SK-N-MC (cell line): ENCODE measurements at regions not wholly inside any gene's neighbourhood (a gene's known extent, or its start where the extent isn't known, plus 50 kb on each side); places are given as distances from the start of the nearest gene placed in this dataset.
"Not testable (repeated sequence)": the region's sequence is repeated elsewhere in the genome, so short reads cannot be mapped to it uniquely, and the experiment has no call there.

ENCODE experiments used
- DNase-seq: peaks from one replicate; pipeline ENCODE4 v3.0.0-alpha.2; 2011; ENCODE audit warnings: low read depth, low spot score
- H3K27ac ChIP-seq: fragments of 200-600 bp; sonication (generic); 2 replicates; pipeline ENCODE4 v1.5.1; 2016; ENCODE audit warnings: mixed run types
- H3K36me3 ChIP-seq: fragments of 200-600 bp; sonication (generic); 2 replicates; pipeline ENCODE4 v1.6.1; 2017; ENCODE audit warnings: antibody characterized with exemption, low read length, mixed read lengths; ENCODE audit not compliant: insufficient read depth
- H3K4me3 ChIP-seq: fragments of 200-600 bp; sonication (generic); 2 replicates; pipeline ENCODE4 v1.5.1; 2016
- H3K9ac ChIP-seq: fragments of 200-600 bp; sonication (generic); 2 replicates; pipeline ENCODE4 v1.8.0; 2017; ENCODE audit warnings: mixed run types, mixed read lengths; ENCODE audit not compliant: insufficient read length
- H3K9me3 ChIP-seq: fragments of 200-600 bp; sonication (generic); 2 replicates; pipeline ENCODE4 v1.6.1; 2017; ENCODE audit warnings: low read depth, mild to moderate bottlenecking, antibody characterized with exemption, low read length, moderate library complexity, mixed read lengths
- EZH2 ChIP-seq: fragments of 200-600 bp; sonication (generic); IDR thresholded peaks from one replicate; pipeline ENCODE4 v1.6.1; 2017; ENCODE audit warnings: antibody characterized with exemption
- FOXP2 ChIP-seq: optimal IDR thresholded peaks from 2 replicates; pipeline ENCODE3; 2011; ENCODE audit warnings: mild to moderate bottlenecking, moderate library complexity; ENCODE audit not compliant: insufficient read depth; ENCODE audit errors: extremely low read length, control extremely low read depth
- POLR2AphosphoS5 ChIP-seq: IDR thresholded peaks from 2 replicates; pipeline ENCODE4 v1.6.1; 2012; ENCODE audit warnings: mild to moderate bottlenecking, low read depth, low read length, borderline replicate concordance

GRCh38 chr6:67475700-67476099 is 1159.4 kb upstream of the ADGRB3 start:
- TF ChIP-seq FOXP2 (no peak), EZH2 (no peak), POLR2AphosphoS5 (no peak)
- H3K27ac ChIP-seq: no peak overlapping the region
- H3K9ac ChIP-seq: no peak overlapping the region
- H3K9me3 ChIP-seq: no peaks in the 10 kb centered on the region
- H3K36me3 ChIP-seq: no peaks in the 10 kb centered on the region
- DNase-seq: no peak
- no peak overlapping the region for H3K4me3 ChIP-seq

DNA sequence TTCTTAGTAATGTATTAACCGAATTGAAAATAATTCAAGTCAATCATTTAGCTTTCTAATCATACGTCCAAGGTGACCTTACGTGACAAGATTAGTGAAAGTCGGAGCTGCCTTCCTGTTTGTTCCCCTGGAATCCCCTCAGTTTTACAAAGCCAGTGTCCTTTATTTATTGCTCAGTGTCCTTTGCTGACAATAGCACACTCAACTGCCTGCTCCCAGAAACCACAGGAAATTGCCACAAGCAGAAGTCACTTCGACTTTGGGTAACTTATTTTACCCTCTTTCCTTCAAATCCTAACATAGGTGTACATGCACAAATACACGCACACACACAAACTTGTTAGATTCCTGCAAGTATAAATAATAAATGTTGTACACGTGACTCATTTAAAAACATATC is 1167.7 kb upstream of the ADGRB3 start:
- TF ChIP-seq EZH2 (no peak), POLR2AphosphoS5 (no peak), FOXP2 (no peak)
- DNase-seq: no peak

GRCh38 chr6:67462725-67463124 is 1172.4 kb upstream of the ADGRB3 start:
- not testable (repeated sequence) for H3K4me3 ChIP-seq, H3K9me3 ChIP-seq, H3K9ac ChIP-seq, H3K36me3 ChIP-seq, H3K27ac ChIP-seq, DNase-seq

More for the DNA sequence above, 1167.7 kb upstream of the ADGRB3 start:
- no peak overlapping the region for H3K9ac ChIP-seq
- H3K4me3 ChIP-seq: no peak overlapping the region
- H3K27ac ChIP-seq: no peak overlapping the region
- no peaks in the 10 kb centered on the region for H3K9me3 ChIP-seq
- no peaks in the 10 kb centered on the region for H3K36me3 ChIP-seq

DNA sequence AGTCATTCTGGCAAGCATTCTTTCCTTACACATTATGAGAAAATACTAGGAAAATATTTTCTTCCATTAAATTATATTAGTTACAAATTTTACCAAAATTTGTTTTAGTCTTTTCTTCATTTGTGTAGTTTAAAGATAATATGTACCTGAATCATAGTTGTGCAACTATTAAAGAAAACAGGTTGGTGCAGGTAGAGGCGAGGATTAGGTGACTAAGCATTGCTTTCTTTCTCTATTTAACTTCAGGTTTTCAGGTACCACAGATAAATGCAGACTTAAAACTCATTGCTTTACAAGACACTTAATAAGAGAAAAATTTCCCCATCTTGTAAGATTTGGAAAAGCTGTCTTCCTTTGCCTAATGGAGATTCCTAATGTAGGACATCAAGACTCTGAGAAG is 1175.5 kb upstream of the ADGRB3 start:
- no peaks in the 10 kb centered on the region for H3K36me3 ChIP-seq
- TF ChIP-seq EZH2 (no peak), POLR2AphosphoS5 (no peak)
- DNase-seq: no peak
- H3K27ac ChIP-seq: no peak overlapping the region
- H3K4me3 ChIP-seq: no peak overlapping the region
- H3K9me3 ChIP-seq: no peaks in the 10 kb centered on the region
- H3K9ac ChIP-seq: no peak overlapping the region

DNA sequence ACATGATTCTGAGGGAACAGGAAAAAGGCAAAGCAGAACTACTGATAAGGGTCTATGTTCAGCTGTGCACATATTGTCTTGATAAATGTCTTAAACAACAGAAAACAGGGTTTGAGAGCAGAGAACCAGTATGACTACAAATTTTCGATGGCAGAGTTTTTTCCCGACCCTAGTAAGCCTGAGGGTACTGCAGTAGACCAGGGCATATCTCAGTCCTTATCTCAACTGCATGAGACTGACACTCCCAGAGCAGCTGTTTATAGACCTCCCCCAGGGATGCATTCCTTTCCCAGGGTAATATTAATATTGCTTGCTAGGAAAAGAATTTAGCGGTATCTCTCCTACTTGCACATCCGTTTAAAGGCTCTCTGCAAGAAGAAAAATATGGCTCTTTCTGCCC is 1176.8 kb upstream of the ADGRB3 start:
- H3K9me3 ChIP-seq: no peaks in the 10 kb centered on the region
- H3K36me3 ChIP-seq: no peaks in the 10 kb centered on the region
- H3K4me3 ChIP-seq: no peak overlapping the region
- TF ChIP-seq FOXP2 (no peak), POLR2AphosphoS5 (no peak), EZH2 (no peak)
- no peak overlapping the region for H3K27ac ChIP-seq
- no peak overlapping the region for H3K9ac ChIP-seq
- no peak for DNase-seq

DNA sequence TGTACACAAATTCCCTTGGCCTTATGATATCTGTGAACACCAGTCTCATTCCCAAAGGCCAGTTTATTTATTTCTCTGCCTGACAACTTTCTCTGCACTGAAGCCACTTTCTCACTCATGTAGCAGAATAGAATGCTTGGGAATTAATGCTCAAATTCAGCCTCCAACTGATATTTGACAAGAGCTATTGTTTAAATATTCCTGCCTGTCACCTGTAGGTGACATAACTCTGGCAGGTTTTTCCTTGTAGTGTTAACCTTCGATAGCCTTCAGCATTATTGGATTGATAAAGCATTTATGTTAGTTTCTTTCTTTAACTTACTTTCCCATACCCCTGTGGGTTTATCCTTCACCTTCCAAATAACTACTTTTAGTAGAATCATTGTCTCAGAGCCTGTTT is 1183.2 kb upstream of the ADGRB3 start:
- no peaks in the 10 kb centered on the region for H3K36me3 ChIP-seq
- no peak overlapping the region for H3K27ac ChIP-seq
- H3K9ac ChIP-seq: no peak overlapping the region
- no peak overlapping the region for H3K4me3 ChIP-seq
- no peak for DNase-seq
- no peak for TF ChIP-seq EZH2
- TF ChIP-seq FOXP2: no peak
- no peak for TF ChIP-seq POLR2AphosphoS5
- no peaks in the 10 kb centered on the region for H3K9me3 ChIP-seq

DNA sequence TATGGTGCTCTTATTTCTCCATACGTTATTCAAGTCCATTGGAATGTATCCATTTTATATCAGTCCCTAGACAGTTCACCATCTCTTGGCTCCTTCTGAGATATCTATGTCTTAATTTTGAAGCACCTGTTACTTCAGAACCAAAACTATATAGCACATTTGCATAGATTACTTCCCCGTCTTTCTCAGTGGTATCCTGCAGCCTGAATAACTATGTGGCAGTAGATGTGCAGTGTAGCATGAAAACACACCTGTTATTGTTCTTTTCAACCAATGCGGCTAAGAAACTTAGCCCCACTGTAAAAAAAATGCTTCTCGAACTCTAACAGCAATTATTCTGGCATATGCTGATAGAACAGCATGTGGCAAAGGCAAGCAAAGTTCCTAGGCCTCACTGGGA is 1184.4 kb upstream of the ADGRB3 start:
- Histone ChIP-seq H3K27ac (no peak overlapping the region), H3K36me3 (no peaks in the 10 kb centered on the region), H3K9ac (no peak overlapping the region), H3K4me3 (no peak overlapping the region), H3K9me3 (no peaks in the 10 kb centered on the region)
- TF ChIP-seq POLR2AphosphoS5 (no peak), EZH2 (no peak), FOXP2 (no peak)
- no peak for DNase-seq

DNA sequence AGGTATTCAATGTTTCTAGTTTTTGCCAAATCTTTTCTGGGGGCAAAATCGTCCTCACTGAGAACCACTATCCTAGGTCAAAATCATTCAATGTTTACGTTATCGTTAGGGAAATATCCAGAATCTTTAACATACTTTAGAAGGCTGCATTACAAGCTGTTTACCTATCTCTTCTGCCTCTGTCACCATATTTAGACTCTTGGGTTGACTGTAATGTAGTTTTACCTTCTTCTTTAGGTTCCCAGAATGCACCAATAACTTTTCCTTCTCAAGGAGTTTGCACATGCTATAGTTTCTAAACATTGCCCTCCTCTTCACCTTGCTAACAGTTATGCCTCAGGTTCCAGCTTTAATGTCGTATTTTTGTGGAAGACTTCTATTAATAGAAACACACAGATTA is 1185.5 kb upstream of the ADGRB3 start:
- DNase-seq: no peak
- H3K9me3 ChIP-seq: no peaks in the 10 kb centered on the region
- H3K27ac ChIP-seq: no peak overlapping the region
- no peak overlapping the region for H3K9ac ChIP-seq
- TF ChIP-seq POLR2AphosphoS5 (no peak), FOXP2 (no peak), EZH2 (no peak)
- H3K36me3 ChIP-seq: no peaks in the 10 kb centered on the region
- no peak overlapping the region for H3K4me3 ChIP-seq

- H3K27ac ChIP-seq: no peak overlapping the region
- H3K9me3 ChIP-seq: no peaks in the 10 kb centered on the region
- DNase-seq: no peak
- no peak overlapping the region for H3K4me3 ChIP-seq
- no peak overlapping the region for H3K9ac ChIP-seq
- H3K36me3 ChIP-seq: no peaks in the 10 kb centered on the region
- TF ChIP-seq EZH2: no peak
- TF ChIP-seq POLR2AphosphoS5: no peak
- TF ChIP-seq FOXP2: no peak
These were observed 1202.0 kb upstream of the ADGRB3 start for GRCh38 chr6:67433124-67433523.
